PFSK-1 (cell line): ENCODE measurements at regions not wholly inside any gene's neighbourhood (a gene's known extent, or its start where the extent isn't known, plus 50 kb on each side); places are given as distances from the start of the nearest gene placed in this dataset.

ENCODE experiments used
- POLR2AphosphoS5 ChIP-seq: IDR thresholded peaks from 2 replicates; pipeline ENCODE4 v1.6.1; 2012; ENCODE audit warnings: low read depth, mild to moderate bottlenecking, control low read depth, low read length, moderate library complexity
- REST ChIP-seq, 2 experiments: IDR thresholded peaks; 2 replicates each; pipeline versions ENCODE4 v1.6.1 to v1.8.0; 2011 to 2012; ENCODE audit warnings: low read depth in 2 of 2, low read length in 2 of 2, control low read depth in 1 of 2, inconsistent platforms in 1 of 2, mild to moderate bottlenecking in 1 of 2, moderate library complexity in 1 of 2; ENCODE audit not compliant: insufficient read depth in 1 of 2
- SIN3A ChIP-seq: IDR thresholded peaks from 2 replicates; pipeline ENCODE4 v1.6.1; 2012; ENCODE audit warnings: mild to moderate bottlenecking, low read length, moderate library complexity, borderline replicate concordance; ENCODE audit not compliant: insufficient read depth
- TAF1 ChIP-seq: IDR thresholded peaks from 2 replicates; pipeline ENCODE4 v1.6.1; 2012; ENCODE audit warnings: low read length, control low read depth, borderline replicate concordance; ENCODE audit not compliant: insufficient read depth

DNA sequence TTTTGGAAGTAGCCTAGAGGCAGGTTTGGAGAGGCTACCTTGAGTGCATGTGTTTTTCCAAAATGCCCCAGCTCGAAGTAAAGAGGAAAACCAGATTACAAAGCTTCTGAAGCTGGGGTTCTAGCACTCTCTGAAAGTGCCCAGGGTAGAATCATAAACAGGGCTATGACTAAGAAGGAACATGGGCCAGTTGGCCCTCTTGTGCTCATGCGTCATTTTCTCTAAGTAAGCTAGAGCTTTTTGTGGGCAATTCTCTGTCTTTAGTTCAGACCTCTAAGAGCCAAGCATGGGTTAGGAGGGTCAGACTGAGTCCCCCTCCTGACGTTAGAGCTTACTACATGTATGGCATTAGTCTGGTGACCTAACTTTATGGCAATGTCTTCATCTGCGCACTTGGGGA, 129.5 kb upstream of the UMPS start:
- TF ChIP-seq TAF1, result no peak
- TF ChIP-seq REST (IDR thresholded peaks at IDR 0.05; ENCODE audit: insufficient read depth in 1 of 2, low read depth in 2 of 2, low read length in 2 of 2), result no peak
- no peak for TF ChIP-seq SIN3A
- TF ChIP-seq POLR2AphosphoS5, result no peak
